Choroid plexus epithelial cell (primary cell): ENCODE measurements at regions not wholly inside any gene's neighbourhood (a gene's known extent, or its start where the extent isn't known, plus 50 kb on each side); places are given as distances from the start of the nearest gene placed in this dataset.

ENCODE experiments used
- DNase-seq: peaks from one replicate; pipeline ENCODE4 v3.0.0-alpha.2; 2010; ENCODE audit warnings: low read depth
- H3K4me3 ChIP-seq: 2 replicates; pipeline ENCODE4 v1.5.1; 2011; ENCODE audit warnings: low read depth, mild to moderate bottlenecking, control low read depth, low read length, moderate library complexity
- CTCF ChIP-seq: conservative IDR thresholded peaks from 2 replicates; pipeline ENCODE4 v1.5.1; 2011; ENCODE audit warnings: low read depth, mild to moderate bottlenecking, control low read depth, inconsistent platforms, low read length, moderate library complexity

GRCh38 chr13:111850976-111851375, 216.0 kb upstream of the SOX1 start:
- H3K4me3 ChIP-seq: no peak overlapping the region
- DNase-seq: no peak
- no peak for TF ChIP-seq CTCF

GRCh38 chr13:111852725-111853518, 214.0 kb upstream of the SOX1 start:
- TF ChIP-seq CTCF: no peak
- no peak overlapping the region for H3K4me3 ChIP-seq

GRCh38 chr13:111853721-111854120, 213.2 kb upstream of the SOX1 start:
- no peak overlapping the region for H3K4me3 ChIP-seq
- no peak for DNase-seq
- TF ChIP-seq CTCF: no peak

More at GRCh38 chr13:111852725-111853518, 214.0 kb upstream of the SOX1 start:
- DNase-seq: no peak

GRCh38 chr13:111854403-111854802, 212.5 kb upstream of the SOX1 start:
- TF ChIP-seq CTCF: no peak
- H3K4me3 ChIP-seq: no peak overlapping the region
- no peak for DNase-seq

GRCh38 chr13:111855191-111855590, 211.8 kb upstream of the SOX1 start:
- no peak overlapping the region for H3K4me3 ChIP-seq
- DNase-seq: no peak
- TF ChIP-seq CTCF: no peak

GRCh38 chr13:111855786-111856185, 211.2 kb upstream of the SOX1 start:
- no peak for TF ChIP-seq CTCF
- H3K4me3 ChIP-seq: no peak overlapping the region
- no peak for DNase-seq

- H3K4me3 ChIP-seq: no peak overlapping the region
- TF ChIP-seq CTCF: no peak
- no peak for DNase-seq
Observed at GRCh38 chr13:111856571-111856970, 210.4 kb upstream of the SOX1 start.
